Esophagus squamous epithelium (tissue), 4 donors: ENCODE measurements at regions not wholly inside any gene's neighbourhood (a gene's known extent, or its start where the extent isn't known, plus 50 kb on each side); places are given as distances from the start of the nearest gene placed in this dataset.

Experiments used
- POLR2A ChIP-seq, 4 donors: fragments of 450-650 bp; IDR thresholded peaks; one replicate each; pipeline ENCODE4 v1.6.1; 2017; ENCODE audit warnings: antibody characterized with exemption in 4 of 4, mild to moderate bottlenecking in 4 of 4, moderate library complexity in 3 of 4
- TF ChIP-seq, protein P1 (sequence below), 6 experiments: fragments of 450-650 bp in 4 of 6; fragments of 200-600 bp in 2 of 6; sonication (generic) in 2 of 6; IDR thresholded peaks; one replicate each; pipeline ENCODE4 v1.5.1; 2016 to 2019; ENCODE audit warnings: antibody characterized with exemption in 6 of 6, mild to moderate bottlenecking in 4 of 6, moderate library complexity in 4 of 6

DNA sequence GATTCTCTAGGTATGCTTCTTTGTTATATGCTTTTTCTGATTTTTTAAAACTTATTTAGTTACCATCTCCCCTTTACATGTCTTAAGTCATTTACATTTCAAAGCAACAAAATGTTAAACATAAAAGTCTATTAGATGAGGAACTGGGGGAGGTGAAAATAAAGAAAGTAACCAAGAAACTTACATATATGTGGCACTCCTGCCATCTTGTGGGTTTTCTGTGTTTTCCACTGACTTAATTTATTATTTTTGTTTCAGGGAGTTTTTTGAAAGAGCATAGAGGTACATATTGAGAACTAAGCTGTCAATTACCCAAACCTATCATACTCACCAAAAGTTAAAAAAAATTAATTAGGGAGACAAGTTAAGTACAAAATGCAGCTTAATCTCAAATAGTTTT, 1531.1 kb downstream of the MRPL39 start:
- TF ChIP-seq, protein P1, sequence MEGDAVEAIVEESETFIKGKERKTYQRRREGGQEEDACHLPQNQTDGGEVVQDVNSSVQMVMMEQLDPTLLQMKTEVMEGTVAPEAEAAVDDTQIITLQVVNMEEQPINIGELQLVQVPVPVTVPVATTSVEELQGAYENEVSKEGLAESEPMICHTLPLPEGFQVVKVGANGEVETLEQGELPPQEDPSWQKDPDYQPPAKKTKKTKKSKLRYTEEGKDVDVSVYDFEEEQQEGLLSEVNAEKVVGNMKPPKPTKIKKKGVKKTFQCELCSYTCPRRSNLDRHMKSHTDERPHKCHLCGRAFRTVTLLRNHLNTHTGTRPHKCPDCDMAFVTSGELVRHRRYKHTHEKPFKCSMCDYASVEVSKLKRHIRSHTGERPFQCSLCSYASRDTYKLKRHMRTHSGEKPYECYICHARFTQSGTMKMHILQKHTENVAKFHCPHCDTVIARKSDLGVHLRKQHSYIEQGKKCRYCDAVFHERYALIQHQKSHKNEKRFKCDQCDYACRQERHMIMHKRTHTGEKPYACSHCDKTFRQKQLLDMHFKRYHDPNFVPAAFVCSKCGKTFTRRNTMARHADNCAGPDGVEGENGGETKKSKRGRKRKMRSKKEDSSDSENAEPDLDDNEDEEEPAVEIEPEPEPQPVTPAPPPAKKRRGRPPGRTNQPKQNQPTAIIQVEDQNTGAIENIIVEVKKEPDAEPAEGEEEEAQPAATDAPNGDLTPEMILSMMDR (IDR thresholded peaks at IDR 0.05): no peak
- no peak for TF ChIP-seq POLR2A (IDR thresholded peaks at IDR 0.05)
